ENCODE measurements at regions not wholly inside any gene's neighbourhood (a gene's known extent, or its start where the extent isn't known, plus 50 kb on each side); places are given as distances from the start of the nearest gene placed in this dataset.

DNA sequence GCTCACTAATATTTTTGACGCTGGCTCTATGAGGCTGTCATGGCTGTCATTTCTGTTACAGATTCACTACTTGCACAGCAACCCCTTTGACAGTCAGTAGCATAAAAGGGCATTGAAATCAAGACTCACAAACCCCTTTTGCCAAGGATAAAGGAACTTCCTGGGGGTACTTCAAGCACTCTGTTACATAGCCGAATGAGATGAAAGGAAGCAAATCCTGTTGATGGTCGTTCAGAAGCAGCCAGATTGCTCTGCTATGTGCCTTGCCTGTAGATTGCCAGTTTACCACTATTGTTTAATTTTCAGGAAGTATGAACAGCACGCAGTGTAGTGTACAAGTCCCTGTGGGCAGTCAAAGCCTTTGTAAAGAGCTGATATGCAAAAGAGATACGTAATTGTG lies 296.2 kb downstream of the LRRIQ3 start:
- Mint-ChIP-seq H3K4me1 (ENCODE audit: low read depth) (no peaks in the 10 kb centered on the region), H3K27ac (no peak overlapping the region), H3K27me3 (ENCODE audit: low read depth) (no peaks in the 10 kb centered on the region), H3K9me3 (no peaks in the 10 kb centered on the region), H3K4me3 (no peak overlapping the region), H3K36me3 (ENCODE audit: low read depth) (no peaks in the 10 kb centered on the region)
- CTCF ChIA-PET: no interaction called here
- intact Hi-C loops (cut with micrococcal nuclease): no loop called here
- no peak for DNase-seq

- H3K27me3 Mint-ChIP-seq (ENCODE audit: low read depth): no peaks in the 10 kb centered on the region
- no peak for DNase-seq
- H3K9me3 Mint-ChIP-seq: no peaks in the 10 kb centered on the region
- H3K4me1 Mint-ChIP-seq (ENCODE audit: low read depth): no peaks in the 10 kb centered on the region
- no peak overlapping the region for H3K4me3 Mint-ChIP-seq
- no peaks in the 10 kb centered on the region for H3K36me3 Mint-ChIP-seq (ENCODE audit: low read depth)
- intact Hi-C loops (cut with micrococcal nuclease): no loop called here
- CTCF ChIA-PET: no interaction called here
- no peak overlapping the region for H3K27ac Mint-ChIP-seq
Measured at GRCh38 chr1:73899311-73899710, 298.7 kb downstream of the LRRIQ3 start.

GRCh38 chr1:73898540-73898939 lies 299.4 kb downstream of the LRRIQ3 start:
- no peak for DNase-seq
- intact Hi-C loops (cut with micrococcal nuclease): no loop called here
- Mint-ChIP-seq H3K27me3 (ENCODE audit: low read depth) (no peaks in the 10 kb centered on the region), H3K4me3 (no peak overlapping the region), H3K36me3 (ENCODE audit: low read depth) (no peaks in the 10 kb centered on the region), H3K27ac (no peak overlapping the region), H3K9me3 (no peaks in the 10 kb centered on the region), H3K4me1 (ENCODE audit: low read depth) (no peaks in the 10 kb centered on the region)
- CTCF ChIA-PET: no interaction called here

GRCh38 chr1:73887412-73887811 lies 310.6 kb downstream of the LRRIQ3 start:
- H3K4me3 Mint-ChIP-seq: no peak overlapping the region
- no peak overlapping the region for H3K27ac Mint-ChIP-seq

DNA sequence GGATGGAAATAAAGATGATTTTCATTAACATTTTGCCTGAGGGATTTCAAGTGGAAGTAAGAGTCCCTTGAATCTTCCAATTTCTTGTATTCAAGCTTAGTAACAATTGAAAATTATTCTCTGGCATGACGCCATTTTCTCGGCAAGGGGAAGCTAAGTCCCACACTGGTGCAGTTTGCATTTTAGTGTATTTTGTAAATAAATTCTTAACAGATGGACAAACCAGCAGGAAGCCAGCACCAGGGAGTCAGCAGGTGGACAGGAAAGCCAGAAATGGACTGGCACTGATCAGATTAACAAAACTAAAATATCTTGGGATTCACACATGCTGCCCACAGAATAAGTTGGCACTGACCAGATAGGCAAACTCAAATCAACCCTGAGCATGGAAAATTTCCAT lies 311.3 kb downstream of the LRRIQ3 start:
- H3K9me3 Mint-ChIP-seq: peaks cover 1% of the 10 kb centered on the region

More at GRCh38 chr1:73887412-73887811, 310.6 kb downstream of the LRRIQ3 start:
- no peak for DNase-seq
- Mint-ChIP-seq H3K36me3 (ENCODE audit: low read depth) (no peaks in the 10 kb centered on the region), H3K9me3 (peaks cover 1% of the 10 kb centered on the region), H3K4me1 (ENCODE audit: low read depth) (no peaks in the 10 kb centered on the region), H3K27me3 (ENCODE audit: low read depth) (no peaks in the 10 kb centered on the region)
- intact Hi-C loops (cut with micrococcal nuclease): no loop called here
- CTCF ChIA-PET: no interaction called here

DNA sequence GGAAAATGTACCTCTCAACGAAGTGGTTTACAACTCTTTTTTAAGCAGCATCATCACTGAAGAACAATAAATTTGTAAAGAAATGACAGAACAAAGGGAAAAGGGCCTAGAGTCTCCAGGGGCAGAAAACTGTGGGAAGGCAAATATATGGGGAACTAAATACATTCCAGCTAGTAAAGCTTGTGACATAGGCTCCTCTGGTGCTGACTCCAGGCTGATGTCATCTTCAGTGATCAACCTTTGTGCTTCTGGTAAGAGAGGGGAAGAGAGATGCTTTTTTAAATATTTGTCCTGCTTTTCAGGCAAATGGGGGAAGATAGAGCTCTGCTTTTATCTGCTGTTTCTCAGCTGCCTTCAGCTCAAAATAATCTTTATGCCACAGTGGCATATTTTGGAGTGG lies 323.2 kb downstream of the LRRIQ3 start:
- H3K4me3 Mint-ChIP-seq: no peak overlapping the region
- intact Hi-C loops (cut with micrococcal nuclease): no loop called here
- H3K27me3 Mint-ChIP-seq (ENCODE audit: low read depth): no peaks in the 10 kb centered on the region
- H3K4me1 Mint-ChIP-seq (ENCODE audit: low read depth): no peaks in the 10 kb centered on the region
- no peak overlapping the region for H3K27ac Mint-ChIP-seq
- no peaks in the 10 kb centered on the region for H3K36me3 Mint-ChIP-seq (ENCODE audit: low read depth)
- CTCF ChIA-PET: no interaction called here
- DNase-seq: no peak
- no peaks in the 10 kb centered on the region for H3K9me3 Mint-ChIP-seq

More for the DNA sequence above, 311.3 kb downstream of the LRRIQ3 start:
- H3K27me3 Mint-ChIP-seq (ENCODE audit: low read depth): no peaks in the 10 kb centered on the region
- H3K36me3 Mint-ChIP-seq (ENCODE audit: low read depth): no peaks in the 10 kb centered on the region
- CTCF ChIA-PET: no interaction called here
- no peak overlapping the region for H3K27ac Mint-ChIP-seq
- intact Hi-C loops (cut with micrococcal nuclease): no loop called here
- H3K4me3 Mint-ChIP-seq: no peak overlapping the region
- no peaks in the 10 kb centered on the region for H3K4me1 Mint-ChIP-seq (ENCODE audit: low read depth)
- no peak for DNase-seq

DNA sequence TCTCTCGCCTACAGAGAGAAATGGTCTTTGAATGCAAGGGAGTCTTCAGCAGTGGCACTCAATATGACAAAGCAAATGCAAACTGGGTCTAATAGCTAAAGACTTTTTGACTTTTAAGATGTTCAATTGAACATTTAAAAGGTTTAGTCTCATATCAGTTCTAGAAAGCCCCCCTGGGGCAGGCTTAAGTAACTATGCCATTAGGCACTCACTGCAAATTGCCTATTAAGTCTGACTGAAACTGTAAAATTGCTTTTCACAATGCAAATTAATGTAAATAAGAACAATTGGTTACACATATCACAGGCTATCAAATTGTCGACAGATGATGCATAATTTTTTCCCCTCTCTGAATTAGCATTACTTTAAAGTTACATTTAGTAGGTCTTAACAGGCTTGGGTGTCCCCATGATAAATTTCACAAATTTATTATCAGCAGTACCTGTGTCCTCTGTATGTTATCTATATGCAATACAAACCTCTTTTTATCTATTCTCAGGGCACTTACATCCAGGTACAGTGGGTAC lies 329.1 kb downstream of the LRRIQ3 start:
- CTCF ChIA-PET: no interaction called here
- no peak for DNase-seq
- no peak overlapping the region for H3K27ac Mint-ChIP-seq
- H3K4me3 Mint-ChIP-seq: no peak overlapping the region
- H3K27me3 Mint-ChIP-seq (ENCODE audit: low read depth): no peaks in the 10 kb centered on the region
- H3K36me3 Mint-ChIP-seq (ENCODE audit: low read depth): no peaks in the 10 kb centered on the region
- intact Hi-C loops (cut with micrococcal nuclease): no loop called here
- no peaks in the 10 kb centered on the region for H3K9me3 Mint-ChIP-seq
- no peaks in the 10 kb centered on the region for H3K4me1 Mint-ChIP-seq (ENCODE audit: low read depth)

DNA sequence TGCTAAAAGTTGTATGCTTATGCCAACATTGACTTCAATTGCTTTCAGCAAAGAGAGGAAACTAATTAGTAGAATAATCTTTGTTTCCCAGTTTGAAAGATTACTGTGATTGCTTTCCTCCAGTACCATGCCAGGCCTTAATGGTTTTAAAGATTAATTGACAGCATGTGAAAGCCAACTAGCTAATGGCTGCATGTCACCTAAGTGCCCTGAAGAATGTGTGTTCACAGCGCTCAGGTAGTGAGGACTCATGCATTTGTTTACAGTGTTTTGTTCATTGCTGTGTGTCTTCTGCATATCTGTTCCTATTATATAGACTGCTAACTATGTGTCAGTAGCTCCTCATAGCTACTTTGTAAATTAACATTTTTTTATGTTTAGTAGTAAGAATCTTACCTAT lies 335.6 kb downstream of the LRRIQ3 start:
- CTCF ChIA-PET: no interaction called here
- H3K4me3 Mint-ChIP-seq: no peak overlapping the region
- no peak overlapping the region for H3K27ac Mint-ChIP-seq
- intact Hi-C loops (cut with micrococcal nuclease): no loop called here
- DNase-seq: no peak
- H3K4me1 Mint-ChIP-seq (ENCODE audit: low read depth): no peaks in the 10 kb centered on the region
- H3K9me3 Mint-ChIP-seq: peaks cover 4% of the 10 kb centered on the region
- no peaks in the 10 kb centered on the region for H3K36me3 Mint-ChIP-seq (ENCODE audit: low read depth)
- no peaks in the 10 kb centered on the region for H3K27me3 Mint-ChIP-seq (ENCODE audit: low read depth)

GRCh38 chr1:73860421-73860950 lies 337.5 kb downstream of the LRRIQ3 start:
- no peaks in the 10 kb centered on the region for H3K27me3 Mint-ChIP-seq (ENCODE audit: low read depth)
- CTCF ChIA-PET: no interaction called here
- H3K36me3 Mint-ChIP-seq (ENCODE audit: low read depth): no peaks in the 10 kb centered on the region
- H3K4me3 Mint-ChIP-seq: no peak overlapping the region
- H3K9me3 Mint-ChIP-seq: peaks cover 4% of the 10 kb centered on the region
- intact Hi-C loops (cut with micrococcal nuclease): no loop called here
- no peak overlapping the region for H3K27ac Mint-ChIP-seq
- H3K4me1 Mint-ChIP-seq (ENCODE audit: low read depth): no peaks in the 10 kb centered on the region
- no peak for DNase-seq

DNA sequence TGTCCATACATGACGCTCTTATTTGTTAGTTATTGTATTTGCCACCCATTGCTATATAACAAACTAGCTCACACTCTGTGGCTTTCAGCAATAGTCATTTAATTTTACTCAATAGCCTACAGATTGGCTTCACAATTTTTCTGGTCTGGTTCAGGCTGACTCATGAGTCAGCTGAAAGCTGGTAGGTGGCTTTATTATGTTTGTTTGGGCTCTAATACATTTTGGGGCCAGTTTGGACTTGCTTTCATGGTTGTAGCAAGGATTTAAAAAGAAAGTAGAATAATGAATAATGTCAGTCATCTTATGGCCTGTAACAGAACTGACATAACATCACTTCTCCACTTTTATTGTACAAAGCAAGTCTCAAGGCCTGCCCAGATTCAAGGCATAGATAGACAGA lies 338.7 kb downstream of the LRRIQ3 start:
- H3K4me3 Mint-ChIP-seq: no peak overlapping the region
- H3K4me1 Mint-ChIP-seq (ENCODE audit: low read depth): no peaks in the 10 kb centered on the region
- no peaks in the 10 kb centered on the region for H3K27me3 Mint-ChIP-seq (ENCODE audit: low read depth)
- intact Hi-C loops (cut with micrococcal nuclease): no loop called here
- CTCF ChIA-PET: no interaction called here
- H3K36me3 Mint-ChIP-seq (ENCODE audit: low read depth): no peaks in the 10 kb centered on the region
- no peak overlapping the region for H3K27ac Mint-ChIP-seq
- no peak for DNase-seq
- peaks cover 4% of the 10 kb centered on the region for H3K9me3 Mint-ChIP-seq

DNA sequence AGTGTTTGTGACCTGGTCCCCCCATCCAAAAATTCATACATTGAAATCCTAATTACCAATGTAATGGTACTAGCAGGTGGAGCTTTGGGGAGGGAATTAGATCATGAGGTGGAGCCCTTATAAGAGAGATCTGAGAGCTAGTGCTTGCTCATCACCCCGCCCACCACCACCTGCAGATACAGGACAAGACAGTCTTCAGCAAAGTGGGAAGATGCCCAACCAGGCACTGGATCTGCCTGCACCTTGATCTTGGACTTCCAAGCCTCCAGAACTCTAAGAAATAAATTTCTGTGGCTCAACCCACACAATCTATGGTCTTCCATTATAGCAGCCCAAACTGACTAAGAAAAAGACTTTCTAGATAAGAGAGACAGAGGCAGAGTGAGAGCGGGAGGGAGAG lies 343.4 kb downstream of the LRRIQ3 start:
- CTCF ChIA-PET: no interaction called here
- DNase-seq: no peak
- no peak overlapping the region for H3K4me3 Mint-ChIP-seq

GRCh38 chr1:73842436-73842835 lies 355.5 kb downstream of the LRRIQ3 start:
- intact Hi-C loops (cut with micrococcal nuclease): loop anchor here (5.0 kb wide), 1 partner anchor 625 kb away; no protein-coding TSS in a partner anchor
- no peak for DNase-seq
- no peaks in the 10 kb centered on the region for H3K4me1 Mint-ChIP-seq (ENCODE audit: low read depth)
- no peak overlapping the region for H3K4me3 Mint-ChIP-seq
- H3K36me3 Mint-ChIP-seq (ENCODE audit: low read depth): no peaks in the 10 kb centered on the region
- no peaks in the 10 kb centered on the region for H3K9me3 Mint-ChIP-seq
- no peaks in the 10 kb centered on the region for H3K27me3 Mint-ChIP-seq (ENCODE audit: low read depth)
- CTCF ChIA-PET: no interaction called here
- no peak overlapping the region for H3K27ac Mint-ChIP-seq

More for the DNA sequence above, 343.4 kb downstream of the LRRIQ3 start:
- H3K4me1 Mint-ChIP-seq (ENCODE audit: low read depth): no peaks in the 10 kb centered on the region
- no peak overlapping the region for H3K27ac Mint-ChIP-seq
- H3K36me3 Mint-ChIP-seq (ENCODE audit: low read depth): no peaks in the 10 kb centered on the region
- intact Hi-C loops (cut with micrococcal nuclease): no loop called here
- H3K9me3 Mint-ChIP-seq: peaks cover 2% of the 10 kb centered on the region
- no peaks in the 10 kb centered on the region for H3K27me3 Mint-ChIP-seq (ENCODE audit: low read depth)

- H3K36me3 Mint-ChIP-seq (ENCODE audit: low read depth): no peaks in the 10 kb centered on the region
- CTCF ChIA-PET: no interaction called here
- no peaks in the 10 kb centered on the region for H3K4me1 Mint-ChIP-seq (ENCODE audit: low read depth)
- intact Hi-C loops (cut with micrococcal nuclease): loop anchor here (1.0 to 5.0 kb wide), 3 partner anchors 158 to 893 kb away; partner anchors contain the start of genes CRYZ and TYW3
- no peaks in the 10 kb centered on the region for H3K27me3 Mint-ChIP-seq (ENCODE audit: low read depth)
- no peaks in the 10 kb centered on the region for H3K9me3 Mint-ChIP-seq
- peak; percentile 26 for DNase-seq
- H3K27ac Mint-ChIP-seq: no peak overlapping the region
- no peak overlapping the region for H3K4me3 Mint-ChIP-seq
Measured at GRCh38 chr1:73839922-73840321, 358.1 kb downstream of the LRRIQ3 start.

All from activated naive CD4-positive, alpha-beta T cell treated with anti-CD3 and anti-CD28 coated beads for 36 hours (primary cell).